Spleen (tissue), 7 donors: ENCODE measurements at regions not wholly inside any gene's neighbourhood (a gene's known extent, or its start where the extent isn't known, plus 50 kb on each side); places are given as distances from the start of the nearest gene placed in this dataset.

Experiments
- CTCF ChIP-seq, 11 experiments: fragments of 200-600 bp in 7 of 11; fragments of 450-650 bp in 4 of 11; sonication (generic) in 4 of 11; IDR thresholded peaks in 8 of 11; conservative IDR thresholded peaks in 3 of 11; 1 replicate in 7 of 11; 2 replicates in 4 of 11; pipeline versions ENCODE4 v1.4.0 to v1.8.0; 2016 to 2021; ENCODE audit warnings: antibody characterized with exemption in 11 of 11, inconsistent platforms in 4 of 11, mild to moderate bottlenecking in 1 of 11
- POLR2A ChIP-seq, 3 donors: fragments of 450-650 bp; IDR thresholded peaks; one replicate each; pipeline ENCODE4 v1.5.1; 2017; ENCODE audit warnings: antibody characterized with exemption in 3 of 3, mild to moderate bottlenecking in 1 of 3
- POLR2AphosphoS5 ChIP-seq, 3 donors: sonication (generic); formaldehyde crosslinking; IDR thresholded peaks; one replicate each; pipeline ENCODE4 v1.5.1; 2017; ENCODE audit warnings: antibody characterized with exemption in 3 of 3
- donor health status: DM: no; HTN: no; CAD: no; lungs with moderate emphysema.
- donor health status: DM: no; HTN: no; CAD: no.
- donor health status: DM: no; HTN: no; CAD: no.

GRCh38 chr4:16334601-16335000 lies 108.3 kb upstream of the TAPT1 start:
- no peak for TF ChIP-seq CTCF (IDR thresholded peaks at IDR 0.05 in 8 of 11, conservative IDR thresholded peaks at IDR 0.05 in 3 of 11)
- TF ChIP-seq POLR2A (IDR thresholded peaks at IDR 0.05), result no peak
- no peak for TF ChIP-seq POLR2AphosphoS5 (IDR thresholded peaks at IDR 0.05)
